ENCODE measurements at regions not wholly inside any gene's neighbourhood (a gene's known extent, or its start where the extent isn't known, plus 50 kb on each side); places are given as distances from the start of the nearest gene placed in this dataset.

- 86% methylated on average over 1 of the region's 1 CpG for WGBS
- Histone ChIP-seq H3K9me3 (ENCODE audit: insufficient read depth, low read depth, low read length) (peaks cover 8% of the 10 kb centered on the region), H3K9ac (ENCODE audit: low read depth, low read length) (no peak overlapping the region), H3K4me3 (ENCODE audit: low read length) (no peak overlapping the region), H3K36me3 (ENCODE audit: insufficient read depth, low read length) (no peaks in the 10 kb centered on the region), H3K27me3 (ENCODE audit: insufficient read depth, low read length) (no peaks in the 10 kb centered on the region), H3K27ac (ENCODE audit: low read depth, low read length) (no peak overlapping the region), H3K4me1 (ENCODE audit: insufficient read depth, low read length) (no peaks in the 10 kb centered on the region)
These were observed 196.6 kb downstream of the PMAIP1 start for GRCh38 chr18:60096428-60096827.

GRCh38 chr18:60092073-60092472 is 192.3 kb downstream of the PMAIP1 start:
- H3K27me3 ChIP-seq (ENCODE audit: insufficient read depth, low read length): no peaks in the 10 kb centered on the region
- H3K9me3 ChIP-seq (ENCODE audit: insufficient read depth, low read depth, low read length): peaks cover 8% of the 10 kb centered on the region

GRCh38 chr18:60090170-60090569 is 190.4 kb downstream of the PMAIP1 start:
- Histone ChIP-seq H3K9me3 (ENCODE audit: insufficient read depth, low read depth, low read length) (peaks cover 8% of the 10 kb centered on the region), H3K27me3 (ENCODE audit: insufficient read depth, low read length) (no peaks in the 10 kb centered on the region), H3K4me1 (ENCODE audit: insufficient read depth, low read length) (no peaks in the 10 kb centered on the region), H3K36me3 (ENCODE audit: insufficient read depth, low read length) (no peaks in the 10 kb centered on the region), H3K4me3 (ENCODE audit: low read length) (no peak overlapping the region), H3K9ac (ENCODE audit: low read depth, low read length) (no peak overlapping the region), H3K27ac (ENCODE audit: low read depth, low read length) (no peak overlapping the region)
- WGBS: 76% methylated on average over 7 of the region's 7 CpGs

More at GRCh38 chr18:60092073-60092472, 192.3 kb downstream of the PMAIP1 start:
- no peak overlapping the region for H3K9ac ChIP-seq (ENCODE audit: low read depth, low read length)
- no peaks in the 10 kb centered on the region for H3K4me1 ChIP-seq (ENCODE audit: insufficient read depth, low read length)
- H3K27ac ChIP-seq (ENCODE audit: low read depth, low read length): no peak overlapping the region
- no peaks in the 10 kb centered on the region for H3K36me3 ChIP-seq (ENCODE audit: insufficient read depth, low read length)
- H3K4me3 ChIP-seq (ENCODE audit: low read length): no peak overlapping the region

GRCh38 chr18:60082790-60083189 is 183.0 kb downstream of the PMAIP1 start:
- H3K9me3 ChIP-seq (ENCODE audit: insufficient read depth, low read depth, low read length): no peaks in the 10 kb centered on the region
- H3K9ac ChIP-seq (ENCODE audit: low read depth, low read length): no peak overlapping the region
- WGBS: 75% methylated on average over 1 of the region's 1 CpG
- peaks cover 5% of the 10 kb centered on the region; the same call in 1 of the 2 replicates for H3K4me1 ChIP-seq (ENCODE audit: insufficient read depth, low read length)
- H3K36me3 ChIP-seq (ENCODE audit: insufficient read depth, low read length): no peaks in the 10 kb centered on the region
- no peak overlapping the region for H3K4me3 ChIP-seq (ENCODE audit: low read length)
- H3K27ac ChIP-seq (ENCODE audit: low read depth, low read length): no peak overlapping the region
- H3K27me3 ChIP-seq (ENCODE audit: insufficient read depth, low read length): no peaks in the 10 kb centered on the region

GRCh38 chr18:60082282-60082681 is 182.5 kb downstream of the PMAIP1 start:
- no peak overlapping the region for H3K27ac ChIP-seq (ENCODE audit: low read depth, low read length)
- no peaks in the 10 kb centered on the region for H3K9me3 ChIP-seq (ENCODE audit: insufficient read depth, low read depth, low read length)
- H3K9ac ChIP-seq (ENCODE audit: low read depth, low read length): no peak overlapping the region
- H3K27me3 ChIP-seq (ENCODE audit: insufficient read depth, low read length): no peaks in the 10 kb centered on the region
- WGBS: no CpG with 5 or more reads among the region's 2 CpGs
- H3K4me1 ChIP-seq (ENCODE audit: insufficient read depth, low read length): peaks cover 5% of the 10 kb centered on the region; the same call in 1 of the 2 replicates
- no peaks in the 10 kb centered on the region for H3K36me3 ChIP-seq (ENCODE audit: insufficient read depth, low read length)
- no peak overlapping the region for H3K4me3 ChIP-seq (ENCODE audit: low read length)

GRCh38 chr18:60075477-60075876 is 175.7 kb downstream of the PMAIP1 start:
- Histone ChIP-seq H3K4me1 (ENCODE audit: insufficient read depth, low read length) (no peaks in the 10 kb centered on the region), H3K4me3 (ENCODE audit: low read length) (no peak overlapping the region), H3K36me3 (ENCODE audit: insufficient read depth, low read length) (no peaks in the 10 kb centered on the region), H3K27ac (ENCODE audit: low read depth, low read length) (no peak overlapping the region), H3K27me3 (ENCODE audit: insufficient read depth, low read length) (no peaks in the 10 kb centered on the region), H3K9me3 (ENCODE audit: insufficient read depth, low read depth, low read length) (peaks cover 8% of the 10 kb centered on the region), H3K9ac (ENCODE audit: low read depth, low read length) (no peak overlapping the region)
- 93% methylated on average over 3 of the region's 3 CpGs for WGBS

DNA sequence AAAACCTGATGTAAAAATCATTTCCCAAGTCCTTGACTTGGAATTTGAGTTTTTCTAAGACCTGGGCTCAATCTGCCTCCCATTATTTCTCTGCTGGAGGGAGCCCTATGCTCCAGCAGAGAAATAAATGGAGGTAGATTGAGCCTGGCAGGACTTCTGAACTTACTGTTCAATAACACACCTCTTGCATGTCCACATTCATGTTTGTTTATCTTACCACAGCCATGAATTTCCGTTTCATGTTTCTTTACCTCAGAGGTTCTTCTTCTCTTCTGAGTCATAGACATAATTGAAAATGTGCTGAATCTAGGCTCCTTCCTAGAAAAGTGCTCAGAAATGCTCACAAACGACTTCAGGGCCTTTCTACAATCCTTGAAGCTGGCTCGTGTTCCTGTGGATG is 170.8 kb downstream of the PMAIP1 start:
- 95% methylated on average over 3 of the region's 3 CpGs for WGBS
- Histone ChIP-seq H3K27ac (ENCODE audit: low read depth, low read length) (no peak overlapping the region), H3K9me3 (ENCODE audit: insufficient read depth, low read depth, low read length) (peaks cover 11% of the 10 kb centered on the region), H3K4me3 (ENCODE audit: low read length) (no peak overlapping the region), H3K36me3 (ENCODE audit: insufficient read depth, low read length) (no peaks in the 10 kb centered on the region), H3K9ac (ENCODE audit: low read depth, low read length) (no peak overlapping the region), H3K4me1 (ENCODE audit: insufficient read depth, low read length) (peaks cover 25% of the 10 kb centered on the region), H3K27me3 (ENCODE audit: insufficient read depth, low read length) (no peaks in the 10 kb centered on the region)

- Histone ChIP-seq H3K4me3 (ENCODE audit: low read length) (no peak overlapping the region), H3K9me3 (ENCODE audit: insufficient read depth, low read depth, low read length) (peaks cover 5% of the 10 kb centered on the region), H3K4me1 (ENCODE audit: insufficient read depth, low read length) (peaks cover 28% of the 10 kb centered on the region), H3K9ac (ENCODE audit: low read depth, low read length) (no peak overlapping the region), H3K27ac (ENCODE audit: low read depth, low read length) (no peak overlapping the region), H3K36me3 (ENCODE audit: insufficient read depth, low read length) (no peaks in the 10 kb centered on the region), H3K27me3 (ENCODE audit: insufficient read depth, low read length) (no peaks in the 10 kb centered on the region)
- WGBS: 91% methylated on average over 2 of the region's 2 CpGs
These were observed 169.3 kb downstream of the PMAIP1 start for GRCh38 chr18:60069145-60069544.

DNA sequence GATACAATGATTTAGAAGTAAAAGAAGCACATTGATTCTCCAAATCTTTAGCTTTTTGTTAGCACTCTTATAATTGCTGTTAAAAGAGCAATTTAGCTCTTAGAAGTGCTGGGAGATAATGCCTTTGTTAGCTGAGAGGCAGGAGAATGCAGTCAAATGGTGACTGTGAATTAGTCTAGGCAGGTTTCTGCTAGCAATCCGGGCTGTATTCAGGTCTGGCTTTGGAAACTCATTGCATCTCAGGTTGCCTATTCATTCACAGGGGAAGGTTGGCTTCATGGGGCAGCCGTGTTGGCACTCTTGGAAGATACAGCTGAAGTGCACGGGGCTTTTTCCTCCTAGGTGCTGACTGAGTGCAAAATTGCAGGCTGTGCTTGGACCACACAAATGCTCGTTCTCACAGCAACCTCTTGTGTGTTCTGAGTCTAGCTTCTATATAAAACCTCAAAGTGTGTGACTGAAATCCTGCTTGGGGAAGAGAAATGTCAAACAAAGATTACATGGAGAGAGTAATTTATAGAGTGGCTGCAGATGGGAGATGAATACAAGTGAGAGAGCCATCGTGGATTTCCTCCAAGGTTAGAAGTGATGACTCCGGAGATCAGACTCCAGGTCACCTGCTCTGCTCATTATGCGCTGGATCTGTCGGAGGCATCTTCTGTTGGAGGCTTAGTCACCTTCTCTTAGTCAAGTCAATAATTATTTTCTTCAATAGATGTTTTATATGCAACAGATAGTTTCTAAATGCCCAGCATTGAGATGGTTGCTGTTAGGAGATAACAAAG is 167.8 kb downstream of the PMAIP1 start:
- Histone ChIP-seq H3K9ac (ENCODE audit: low read depth, low read length) (peak overlapping the region; percentile 49), H3K9me3 (ENCODE audit: insufficient read depth, low read depth, low read length) (peaks cover 5% of the 10 kb centered on the region), H3K4me3 (ENCODE audit: low read length) (0 out of 2 replicates have a peak overlapping the region, but pooled peaks have one; percentile 24), H3K36me3 (ENCODE audit: insufficient read depth, low read length) (no peaks in the 10 kb centered on the region), H3K27ac (ENCODE audit: low read depth, low read length) (peak overlapping the region; percentile 78), H3K27me3 (ENCODE audit: insufficient read depth, low read length) (no peaks in the 10 kb centered on the region), H3K4me1 (ENCODE audit: insufficient read depth, low read length) (peaks cover 28% of the 10 kb centered on the region)
- 64% methylated on average over 8 of the region's 8 CpGs for WGBS

- H3K9ac ChIP-seq (ENCODE audit: low read depth, low read length): peak overlapping the region; percentile 49
- H3K4me1 ChIP-seq (ENCODE audit: insufficient read depth, low read length): peaks cover 28% of the 10 kb centered on the region
- H3K4me3 ChIP-seq (ENCODE audit: low read length): peak overlapping the region; percentile 24
- H3K27me3 ChIP-seq (ENCODE audit: insufficient read depth, low read length): no peaks in the 10 kb centered on the region
- H3K36me3 ChIP-seq (ENCODE audit: insufficient read depth, low read length): no peaks in the 10 kb centered on the region
- H3K9me3 ChIP-seq (ENCODE audit: insufficient read depth, low read depth, low read length): peaks cover 5% of the 10 kb centered on the region
- WGBS: 29% methylated on average over 6 of the region's 8 CpGs
- peak overlapping the region; percentile 78 for H3K27ac ChIP-seq (ENCODE audit: low read depth, low read length)
These were observed 166.6 kb downstream of the PMAIP1 start for GRCh38 chr18:60066219-60066975.

DNA sequence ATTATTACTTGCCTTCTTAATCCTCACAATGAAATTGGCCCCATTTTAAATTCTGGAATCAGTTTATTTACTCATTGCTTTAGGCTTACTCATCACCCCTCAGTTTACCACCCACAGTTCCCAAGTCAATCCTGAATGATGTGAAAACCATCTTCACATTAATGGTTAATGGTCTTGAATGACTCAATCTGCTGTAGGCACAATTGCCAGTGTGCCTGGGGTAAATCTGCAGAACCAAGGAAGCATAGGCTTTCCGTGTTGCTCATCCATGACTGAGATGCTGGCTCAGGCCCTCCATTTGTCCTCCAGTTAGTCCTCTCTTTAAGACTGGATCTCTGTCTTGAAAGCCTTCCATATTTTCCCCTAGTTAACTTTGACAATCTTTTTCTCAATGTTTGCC is 164.5 kb downstream of the PMAIP1 start:
- no peak overlapping the region for H3K9ac ChIP-seq (ENCODE audit: low read depth, low read length)
- no peak overlapping the region for H3K4me3 ChIP-seq (ENCODE audit: low read length)
- no peaks in the 10 kb centered on the region for H3K27me3 ChIP-seq (ENCODE audit: insufficient read depth, low read length)
- peaks cover 28% of the 10 kb centered on the region for H3K4me1 ChIP-seq (ENCODE audit: insufficient read depth, low read length)
- 93% methylated on average over 1 of the region's 1 CpG for WGBS
- no peaks in the 10 kb centered on the region for H3K36me3 ChIP-seq (ENCODE audit: insufficient read depth, low read length)
- peaks cover 4% of the 10 kb centered on the region for H3K9me3 ChIP-seq (ENCODE audit: insufficient read depth, low read depth, low read length)
- H3K27ac ChIP-seq (ENCODE audit: low read depth, low read length): no peak overlapping the region

Data from HUES64 (cell line).